Fibroblast of the aortic adventitia (primary cell): ENCODE measurements at regions not wholly inside any gene's neighbourhood (a gene's known extent, or its start where the extent isn't known, plus 50 kb on each side); places are given as distances from the start of the nearest gene placed in this dataset.
"Not testable (repeated sequence)": the region's sequence is repeated elsewhere in the genome, so short reads cannot be mapped to it uniquely, and the experiment has no call there.

Experiments
- DNase-seq: peaks from one replicate; pipeline ENCODE4 v3.0.0-alpha.2; 2010; ENCODE audit warnings: low read depth
- H3K4me3 ChIP-seq: 2 replicates; pipeline ENCODE4 v1.5.1; 2011; ENCODE audit warnings: low read depth, mild to moderate bottlenecking, control low read depth, low read length, moderate library complexity
- CTCF ChIP-seq: IDR thresholded peaks from 2 replicates; pipeline ENCODE4 v1.5.1; 2011; ENCODE audit warnings: mild to moderate bottlenecking, low read length, control low read depth, inconsistent platforms; ENCODE audit not compliant: insufficient read depth

GRCh38 chr2:65576861-65577601 is 144.6 kb upstream of the SPRED2 start:
- DNase-seq = peak; percentile 95
- H3K4me3 ChIP-seq = no peak overlapping the region
- TF ChIP-seq CTCF = no peak

GRCh38 chr2:65576278-65576677 is 143.9 kb upstream of the SPRED2 start:
- DNase-seq = no peak
- no peak overlapping the region for H3K4me3 ChIP-seq
- TF ChIP-seq CTCF = no peak

- no peak overlapping the region for H3K4me3 ChIP-seq
- no peak for TF ChIP-seq CTCF
- DNase-seq = no peak
Observed at GRCh38 chr2:65574993-65575392, 142.6 kb upstream of the SPRED2 start.

GRCh38 chr2:65568656-65569440 is 136.4 kb upstream of the SPRED2 start:
- H3K4me3 ChIP-seq, DNase-seq: not testable (repeated sequence)

GRCh38 chr2:65566617-65567016 is 134.2 kb upstream of the SPRED2 start:
- H3K4me3 ChIP-seq = no peak overlapping the region
- TF ChIP-seq CTCF = no peak
- no peak for DNase-seq

DNA sequence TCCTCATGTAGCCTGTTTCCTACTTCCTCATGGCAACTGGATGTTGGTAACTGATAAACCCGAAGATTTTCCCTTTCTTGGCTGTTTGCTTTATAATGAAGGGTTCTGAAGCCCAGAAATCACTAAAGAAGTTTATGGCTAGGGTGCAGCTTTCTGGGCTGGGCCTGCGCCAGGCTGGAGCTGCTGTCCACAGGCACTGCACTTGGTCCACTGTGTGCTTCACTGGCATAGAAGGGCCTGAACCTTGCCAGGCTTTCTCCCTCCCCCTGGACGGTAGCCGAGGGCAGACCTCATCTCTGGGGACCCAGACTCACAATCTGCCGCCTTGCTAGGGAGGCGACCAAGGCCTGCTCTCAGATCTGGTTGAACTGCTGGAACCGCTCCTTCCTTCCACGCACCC is 133.3 kb upstream of the SPRED2 start:
- H3K4me3 ChIP-seq = no peak overlapping the region
- no peak for DNase-seq
- TF ChIP-seq CTCF = no peak

DNA sequence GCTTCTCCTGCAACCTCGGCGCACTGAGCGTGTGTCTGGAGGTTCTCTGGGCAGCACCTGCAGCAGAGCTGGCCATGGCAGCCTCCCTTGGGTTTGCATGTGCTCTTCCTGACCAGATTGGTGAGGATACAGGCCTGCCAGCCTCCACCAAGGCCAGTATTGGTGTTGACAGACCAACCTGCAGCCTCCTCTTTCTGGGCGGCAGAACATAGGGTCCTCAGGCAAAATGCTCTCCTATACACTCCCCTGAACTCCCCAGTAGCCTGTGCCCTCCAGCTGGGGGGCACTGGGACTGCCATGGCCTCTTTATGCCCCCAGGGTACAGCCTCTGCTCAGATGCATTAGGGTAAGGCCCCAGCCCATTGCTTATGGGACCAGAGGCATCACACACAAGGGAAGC is 131.9 kb upstream of the SPRED2 start:
- DNase-seq = no peak
- no peak for TF ChIP-seq CTCF

More for the DNA sequence above, 131.9 kb upstream of the SPRED2 start:
- H3K4me3 ChIP-seq = no peak overlapping the region
